ENCODE measurements at regions not wholly inside any gene's neighbourhood (a gene's known extent, or its start where the extent isn't known, plus 50 kb on each side); places are given as distances from the start of the nearest gene placed in this dataset.
A peak's percentile ranks its signal among the peaks of the same experiment; 100 is the strongest.

- DNase-seq, result peak in 1 of 3 donors; percentile 28
- intact Hi-C loops (cut with DNase I, micrococcal nuclease), result no loop called here
- no peaks in the 10 kb centered on the region for H3K36me3 ChIP-seq (ENCODE audit: low read depth)
- no peaks in the 10 kb centered on the region for H3K4me1 ChIP-seq (ENCODE audit: low read depth)
- no peak for ATAC-seq
- H3K4me3 ChIP-seq, result no peak overlapping the region
- no peaks in the 10 kb centered on the region for H3K9me3 ChIP-seq
- TF ChIP-seq CTCF (IDR thresholded peaks at IDR 0.05), result no peak
Observed at GRCh38 chr2:42917425-42917927, 125.1 kb upstream of the HAAO start.

- intact Hi-C loops (cut with DNase I, micrococcal nuclease), result no loop called here
- ATAC-seq (no peak), DNase-seq (no peak)
- no peaks in the 10 kb centered on the region for H3K36me3 ChIP-seq (ENCODE audit: low read depth)
- no peaks in the 10 kb centered on the region for H3K4me1 ChIP-seq (ENCODE audit: low read depth)
- TF ChIP-seq CTCF (IDR thresholded peaks at IDR 0.05), result no peak
- no peaks in the 10 kb centered on the region for H3K9me3 ChIP-seq
- no peak overlapping the region for H3K4me3 ChIP-seq
Observed at GRCh38 chr2:42916324-42916723, 123.9 kb upstream of the HAAO start.

GRCh38 chr2:42914860-42915259 is 122.5 kb upstream of the HAAO start:
- ATAC-seq (peak; percentile 71), DNase-seq (no peak)
- TF ChIP-seq CTCF (IDR thresholded peaks at IDR 0.05), result no peak
- intact Hi-C loops (cut with DNase I, micrococcal nuclease), result no loop called here
- Histone ChIP-seq H3K4me3 (no peak overlapping the region), H3K9me3 (no peaks in the 10 kb centered on the region), H3K4me1 (ENCODE audit: low read depth) (no peaks in the 10 kb centered on the region), H3K36me3 (ENCODE audit: low read depth) (no peaks in the 10 kb centered on the region)

- peak; percentile 63 for ATAC-seq
- DNase-seq, result peak in 1 of 3 donors; percentile 82
- no peaks in the 10 kb centered on the region for H3K36me3 ChIP-seq (ENCODE audit: low read depth)
- H3K9me3 ChIP-seq, result no peaks in the 10 kb centered on the region
- no peaks in the 10 kb centered on the region for H3K4me1 ChIP-seq (ENCODE audit: low read depth)
- TF ChIP-seq CTCF (IDR thresholded peaks at IDR 0.05), result no peak
- H3K4me3 ChIP-seq, result no peak overlapping the region
- intact Hi-C loops (cut with DNase I, micrococcal nuclease), result no loop called here
Observed at GRCh38 chr2:42914314-42914713, 121.9 kb upstream of the HAAO start.

- Histone ChIP-seq H3K36me3 (ENCODE audit: low read depth) (no peaks in the 10 kb centered on the region), H3K4me1 (ENCODE audit: low read depth) (no peaks in the 10 kb centered on the region), H3K4me3 (no peak overlapping the region), H3K9me3 (no peaks in the 10 kb centered on the region)
- ATAC-seq (peak; percentile 37), DNase-seq (no peak)
- intact Hi-C loops (cut with DNase I, micrococcal nuclease), result no loop called here
- no peak for TF ChIP-seq CTCF (IDR thresholded peaks at IDR 0.05)
Observed at GRCh38 chr2:42913280-42913878, 121.0 kb upstream of the HAAO start.
